GM12891 (cell line): ENCODE measurements at regions not wholly inside any gene's neighbourhood (a gene's known extent, or its start where the extent isn't known, plus 50 kb on each side); places are given as distances from the start of the nearest gene placed in this dataset.

Source experiments
- POLR2A ChIP-seq: IDR thresholded peaks from 2 replicates; pipeline ENCODE4 v1.6.1; 2011; ENCODE audit warnings: low read depth, low read length, control low read depth
- POLR2AphosphoS5 ChIP-seq: IDR thresholded peaks from 2 replicates; pipeline ENCODE4 v1.6.1; 2011; ENCODE audit warnings: low read depth, low read length, control low read depth
- POU2F2 ChIP-seq: IDR thresholded peaks from 2 replicates; pipeline ENCODE4 v1.6.1; 2011; ENCODE audit warnings: low read depth, mild to moderate bottlenecking, control low read depth, low read length, moderate library complexity
- TAF1 ChIP-seq: IDR thresholded peaks from 2 replicates; pipeline ENCODE4 v1.6.1; 2011; ENCODE audit warnings: low read depth, low read length, control low read depth

DNA sequence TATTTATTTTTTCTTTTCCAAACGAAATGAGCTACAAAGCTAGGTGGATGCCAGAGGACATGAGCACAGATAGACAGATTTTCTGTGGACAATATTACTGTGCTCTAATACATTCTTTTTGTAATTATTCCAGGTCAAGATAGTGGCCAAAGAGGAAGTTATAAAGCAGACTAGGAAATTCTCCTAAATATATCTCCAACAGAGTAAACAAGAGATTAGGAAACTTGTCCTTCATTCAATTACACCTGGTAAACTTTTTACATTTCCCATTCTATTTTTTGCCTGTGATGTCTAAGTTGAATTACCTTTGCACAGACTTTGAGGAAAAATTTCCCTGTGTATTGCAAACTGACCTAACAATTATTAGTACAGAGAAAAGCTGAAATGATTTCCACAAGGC, 905.5 kb upstream of the PCDH20 start:
- TF ChIP-seq POLR2A (no peak), POLR2AphosphoS5 (no peak), POU2F2 (no peak), TAF1 (no peak)
